HG03103 (cell line): ENCODE measurements at regions not wholly inside any gene's neighbourhood (a gene's known extent, or its start where the extent isn't known, plus 50 kb on each side); places are given as distances from the start of the nearest gene placed in this dataset.

ENCODE experiments used
- ATAC-seq: cut with Tn5 transposase; IDR thresholded peaks from one replicate; pipeline ENCODE4 v1.9.1; 2021; ENCODE audit warnings: low read depth; ENCODE audit not compliant: unreplicated experiment

DNA sequence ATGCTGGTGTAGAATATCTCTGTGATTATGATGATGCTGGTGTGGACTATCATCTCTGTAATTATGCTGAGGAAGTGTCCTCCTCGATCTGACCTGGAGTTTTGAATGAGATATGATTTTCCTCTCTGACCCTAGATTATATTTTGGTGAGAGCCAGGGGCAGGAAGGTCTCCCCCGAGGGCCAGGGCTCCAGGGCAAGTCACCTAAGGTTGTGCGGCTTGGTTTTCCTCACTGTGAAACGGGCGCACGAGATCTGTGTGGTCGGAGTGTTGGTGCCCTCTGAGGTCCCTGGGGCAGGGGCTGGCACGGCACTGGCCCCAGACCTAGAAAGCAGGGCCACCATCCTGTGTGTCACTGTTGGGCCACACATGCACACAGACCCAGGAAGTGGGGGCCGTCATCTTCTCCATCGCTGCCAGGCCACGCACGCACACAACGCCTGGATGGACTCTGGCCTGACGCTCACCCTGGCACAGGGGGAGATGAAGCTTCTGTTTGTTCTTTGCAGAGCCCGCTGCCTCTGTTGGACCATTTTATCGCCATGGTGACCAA is 67.7 kb upstream of the ZNF469 start:
- ATAC-seq, result no peak

DNA sequence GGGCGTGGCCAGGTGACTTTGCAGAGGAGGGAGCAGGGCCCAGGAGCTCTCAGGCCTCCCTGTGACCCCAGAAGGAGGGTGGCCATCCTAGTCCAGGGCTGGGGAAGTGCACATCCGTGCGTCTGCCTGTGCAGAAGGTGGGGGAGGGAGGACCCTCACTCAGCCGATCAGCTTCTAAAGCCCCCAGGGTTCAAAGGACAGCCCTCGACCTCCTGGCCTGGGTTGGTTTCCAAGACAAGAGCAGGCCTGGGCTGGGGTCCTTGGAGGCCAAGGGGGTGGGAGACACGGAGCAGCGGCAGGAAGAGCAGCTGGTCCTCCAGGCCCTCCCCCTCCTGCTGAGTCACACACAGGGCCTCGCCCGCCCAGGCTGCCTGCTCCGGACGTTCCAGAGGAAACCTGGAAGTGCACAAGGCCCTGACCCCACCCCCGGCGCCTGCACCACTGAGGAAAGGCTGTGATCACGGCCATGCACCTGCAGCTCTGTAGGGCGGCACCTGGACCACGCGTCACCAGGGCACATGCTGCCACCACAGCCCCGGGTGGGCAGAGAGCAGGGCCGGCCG is 67.1 kb upstream of the ZNF469 start:
- no peak for ATAC-seq

DNA sequence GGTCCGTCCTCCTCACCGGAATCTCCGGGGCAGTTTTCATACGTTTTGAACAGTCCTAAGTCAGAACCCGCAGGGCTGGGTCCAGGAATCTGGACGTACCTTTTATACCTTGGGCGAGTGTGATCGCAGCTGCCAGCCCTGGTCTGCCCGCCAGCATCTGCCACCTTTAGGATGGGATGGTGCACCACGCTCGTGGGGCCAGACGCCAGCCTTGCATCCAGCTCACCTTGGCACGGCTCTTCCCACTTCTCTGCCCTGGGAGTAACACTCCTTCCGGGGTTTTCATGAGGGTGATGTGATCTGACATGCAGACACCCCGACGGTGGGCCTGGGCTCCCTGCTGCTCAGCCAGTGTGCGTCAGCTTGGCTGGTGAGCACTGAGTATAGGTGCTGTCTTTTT is 66.6 kb upstream of the ZNF469 start:
- ATAC-seq, result no peak

DNA sequence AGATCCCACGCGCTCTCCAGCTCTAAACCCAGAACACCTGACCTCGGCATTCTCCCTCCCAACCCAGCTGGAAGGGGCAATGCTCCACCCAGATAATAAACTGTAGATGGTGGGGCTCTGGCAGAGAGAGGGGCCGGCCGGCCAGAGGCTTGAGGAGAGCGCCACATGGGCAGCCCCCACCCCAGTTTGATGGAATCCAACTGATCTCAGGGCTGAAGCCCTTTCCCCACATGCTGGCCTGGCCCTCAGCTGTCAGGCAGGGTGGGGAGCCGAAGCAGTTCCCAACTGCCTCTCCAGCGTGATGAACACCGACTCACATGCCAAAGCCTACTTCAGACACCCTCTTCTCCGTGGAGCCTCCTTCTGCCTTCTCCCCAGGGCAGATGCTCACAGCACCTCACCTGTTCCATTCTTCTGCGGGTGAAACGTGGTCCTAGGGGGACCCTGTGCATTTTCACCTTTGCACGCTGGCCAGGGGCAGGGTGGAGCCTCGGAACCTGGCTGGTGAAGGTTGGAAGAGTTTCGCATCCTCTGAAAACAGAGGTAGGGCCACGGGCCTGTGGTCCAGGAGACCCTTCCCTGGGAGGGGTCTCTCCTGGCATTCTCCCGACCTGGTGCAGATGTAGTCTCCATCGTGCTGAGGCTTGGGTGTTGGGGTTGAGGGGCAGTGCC is 65.7 kb upstream of the ZNF469 start:
- no peak for ATAC-seq

DNA sequence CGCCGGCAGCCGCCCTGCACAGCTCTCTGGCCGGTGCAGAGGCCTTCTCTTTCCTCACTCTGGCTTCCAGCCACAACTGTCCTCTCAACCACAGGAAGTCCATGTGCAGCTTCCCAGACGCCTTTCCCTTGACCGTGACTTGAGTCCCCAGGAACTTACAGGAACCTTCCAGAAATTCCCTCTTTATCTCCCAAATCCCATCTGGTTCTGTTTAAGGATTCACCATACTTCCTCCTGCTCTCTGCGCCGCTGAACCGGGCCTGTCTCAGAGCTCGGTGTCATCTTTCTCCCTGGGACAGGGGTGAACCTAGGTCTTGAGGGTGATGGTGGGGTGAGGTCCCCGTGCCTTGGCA is 65.2 kb upstream of the ZNF469 start:
- ATAC-seq, result no peak

DNA sequence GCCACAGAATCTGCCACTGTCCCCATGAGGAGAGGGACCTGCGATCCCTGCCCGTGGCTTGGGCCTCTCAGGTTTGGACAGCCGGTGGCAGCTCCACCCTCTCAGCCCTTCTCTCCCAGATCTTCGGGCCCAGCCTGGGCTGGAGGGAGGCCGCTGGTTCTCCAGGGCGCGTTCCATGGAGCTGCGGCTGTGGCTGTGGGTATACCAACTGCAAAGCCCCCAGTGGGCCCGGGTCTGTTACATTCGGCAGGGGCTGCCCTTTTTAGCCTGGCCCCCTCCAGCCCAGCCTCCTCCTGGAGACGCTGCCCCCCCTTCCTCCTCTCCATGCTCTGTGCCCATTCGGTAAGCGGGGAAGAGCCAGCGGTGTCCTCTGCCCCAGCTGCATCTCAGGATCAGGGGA is 64.7 kb upstream of the ZNF469 start:
- ATAC-seq, result no peak

DNA sequence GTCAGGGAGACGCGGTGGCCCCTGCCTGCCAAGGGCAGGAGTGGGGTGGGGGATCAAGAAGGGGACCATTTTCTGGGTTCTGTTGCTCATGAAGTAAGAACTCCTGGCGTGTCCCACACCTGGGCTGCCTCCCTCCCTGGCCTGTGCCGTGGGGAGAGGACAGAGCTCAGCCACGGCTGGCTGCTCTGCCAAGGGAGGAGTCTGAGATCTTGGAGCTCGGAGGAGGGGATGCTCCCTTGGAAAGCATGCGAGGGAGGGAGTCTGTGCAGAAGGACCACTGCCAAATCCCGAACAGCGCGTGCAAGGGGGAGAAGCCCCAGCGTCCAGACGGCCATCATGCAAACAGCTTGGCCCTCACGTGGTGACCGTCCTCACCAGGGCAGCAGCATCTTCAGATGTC is 64.2 kb upstream of the ZNF469 start:
- no peak for ATAC-seq

DNA sequence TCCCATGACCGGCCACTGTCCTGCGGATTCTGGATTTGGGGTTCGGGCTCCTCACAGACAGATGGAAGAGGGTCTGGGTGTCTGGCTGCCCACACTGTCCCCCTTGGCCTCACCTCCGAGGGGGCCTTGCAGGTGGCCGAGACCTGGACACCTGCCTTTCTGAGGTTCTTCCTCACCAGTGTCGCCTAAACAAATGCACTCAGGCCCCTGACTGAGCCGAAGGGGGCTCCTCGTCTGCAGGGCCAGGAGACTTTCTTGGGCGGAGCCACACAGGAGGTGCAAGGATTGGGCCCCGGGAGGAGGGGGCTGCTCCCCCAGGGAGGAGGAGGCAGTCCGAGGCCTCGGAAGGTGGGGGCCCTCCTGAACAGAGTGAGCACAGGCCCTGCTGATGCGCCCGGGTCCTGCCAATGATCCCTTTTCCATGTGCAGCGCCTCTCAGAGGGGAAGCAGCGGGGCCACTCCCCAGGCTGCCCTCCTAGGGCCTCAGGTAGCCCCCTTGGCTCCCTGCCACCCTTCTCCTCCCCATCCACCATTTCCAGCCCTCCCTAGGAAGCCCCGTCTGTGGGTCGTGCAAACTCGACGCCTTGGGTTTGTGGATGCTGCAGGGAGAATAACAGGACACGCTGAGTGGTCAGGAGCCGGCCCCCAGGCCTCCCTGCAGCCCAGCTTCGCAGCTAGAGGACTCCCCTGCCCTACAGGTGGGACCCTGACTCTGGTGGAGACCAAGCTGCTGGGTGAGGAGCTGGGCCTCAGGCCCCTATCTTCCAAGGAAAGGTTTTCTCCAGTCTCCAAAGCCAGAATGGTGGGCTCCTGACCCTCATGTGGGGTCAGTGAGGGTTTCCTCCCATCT is 63.4 kb upstream of the ZNF469 start:
- ATAC-seq, result no peak

DNA sequence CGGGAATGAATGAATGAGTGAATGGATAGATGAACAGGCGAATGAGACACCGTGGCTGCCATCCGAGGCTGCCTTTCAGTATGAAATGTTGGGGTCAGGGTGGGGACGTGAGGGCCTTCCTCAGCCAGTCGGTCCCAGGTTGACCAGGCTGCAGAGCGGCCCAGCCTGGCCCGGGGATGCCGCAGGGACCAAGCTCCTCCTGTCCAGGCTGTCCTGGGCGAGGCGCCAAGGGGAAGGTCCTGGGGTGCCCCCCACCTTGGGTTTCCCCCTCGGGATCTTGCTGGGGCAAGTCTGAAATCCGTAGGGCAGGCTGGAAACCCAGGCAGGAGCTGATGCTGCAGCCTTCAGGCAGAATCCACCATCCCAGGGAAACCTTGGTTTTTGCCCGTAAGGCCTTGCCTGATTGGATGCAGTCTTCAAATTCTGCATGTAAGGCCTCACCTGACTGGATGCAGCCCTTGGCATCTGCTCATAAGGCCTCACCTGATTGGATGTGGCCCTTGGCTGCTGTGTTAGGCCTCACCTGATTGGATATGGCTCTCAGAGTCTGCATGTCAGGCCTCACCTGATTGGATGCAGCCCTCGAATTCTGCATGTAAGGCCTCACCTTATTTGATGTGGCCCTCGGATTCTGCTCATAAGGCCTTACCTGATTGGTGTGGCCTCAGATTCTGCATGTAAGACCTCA is 61.7 kb upstream of the ZNF469 start:
- ATAC-seq, result no peak

DNA sequence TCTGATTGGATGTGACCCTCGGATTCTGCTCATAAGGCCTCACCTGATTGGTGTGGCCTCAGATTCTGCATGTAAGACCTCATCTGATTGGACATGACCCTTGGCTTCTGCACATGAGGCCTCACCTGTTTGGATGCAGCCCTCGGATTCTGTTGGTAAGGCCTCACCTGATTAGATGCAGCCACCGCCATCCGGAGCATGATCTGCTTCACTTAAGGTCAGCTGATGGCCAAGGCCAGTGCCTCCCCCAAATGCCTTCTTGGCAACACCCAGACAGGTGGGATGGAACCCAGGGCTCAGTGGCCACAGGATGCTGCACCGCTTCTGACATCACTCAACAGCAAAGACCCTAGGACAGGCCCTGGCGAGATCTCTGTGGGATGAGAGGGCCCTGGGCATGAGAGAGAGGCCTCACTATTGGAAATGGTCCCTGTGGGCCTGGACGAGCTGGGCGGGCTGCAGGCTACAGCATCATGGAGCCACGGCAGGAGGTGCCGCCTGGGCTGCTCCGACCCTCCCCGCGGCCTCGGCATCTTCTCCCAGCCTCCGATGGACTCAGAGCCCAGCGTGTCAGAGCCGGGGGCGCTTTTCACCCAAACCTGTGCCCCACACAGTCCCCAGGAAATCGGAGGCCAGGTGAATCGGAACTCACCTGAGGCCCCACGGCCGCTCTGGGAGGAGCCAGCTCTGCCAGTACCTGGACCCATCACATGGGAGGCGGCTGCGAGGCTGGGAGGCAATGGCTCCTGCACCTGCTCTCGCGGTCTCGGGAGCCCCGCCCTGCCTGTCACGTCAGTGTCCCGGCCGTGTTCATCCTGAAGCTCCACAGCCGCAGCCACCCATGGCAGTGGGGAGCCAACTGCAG is 60.9 kb upstream of the ZNF469 start:
- ATAC-seq, result no peak

DNA sequence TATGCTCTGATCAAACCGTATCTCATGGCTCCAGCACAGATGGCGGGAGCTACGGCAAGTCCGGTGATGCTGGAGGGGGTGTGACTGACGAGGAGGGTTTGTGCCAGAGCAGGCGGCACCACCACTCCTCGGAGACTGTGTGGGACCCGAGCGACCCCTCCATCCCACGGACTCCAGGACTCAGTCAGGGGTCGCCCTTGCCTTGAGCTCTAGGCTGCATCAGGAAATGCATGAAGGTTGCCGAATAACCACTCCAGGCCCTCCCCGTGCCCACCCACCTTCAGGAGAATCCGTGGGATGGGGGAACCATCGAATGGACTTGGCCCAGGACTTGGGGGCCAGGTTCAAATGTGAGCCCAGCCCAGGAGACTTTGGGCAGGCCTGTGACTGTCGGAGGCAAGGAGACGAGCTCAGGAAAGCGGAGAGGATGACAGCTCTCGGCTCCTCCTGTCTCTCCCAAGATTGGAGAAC is 60.2 kb upstream of the ZNF469 start:
- ATAC-seq, result no peak

DNA sequence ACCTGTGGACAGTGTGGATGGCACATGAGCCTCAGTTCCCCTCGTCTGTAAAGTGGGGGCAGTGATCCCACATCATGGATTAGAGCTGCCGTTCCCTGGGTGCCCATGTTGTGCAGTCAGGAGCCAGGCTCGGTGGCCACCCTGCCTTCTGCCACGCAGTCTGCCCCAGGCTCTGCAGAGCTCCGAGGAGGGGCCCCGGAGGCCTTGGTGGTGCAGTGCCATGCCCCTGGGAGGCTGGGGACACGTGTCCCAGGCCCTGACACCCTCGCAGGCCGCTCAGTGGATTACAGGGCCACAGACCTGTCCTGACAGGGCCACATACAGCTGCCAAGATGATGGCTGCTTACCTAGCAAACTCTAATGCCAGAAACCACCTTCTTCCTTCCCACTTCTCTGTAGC is 59.7 kb upstream of the ZNF469 start:
- no peak for ATAC-seq

DNA sequence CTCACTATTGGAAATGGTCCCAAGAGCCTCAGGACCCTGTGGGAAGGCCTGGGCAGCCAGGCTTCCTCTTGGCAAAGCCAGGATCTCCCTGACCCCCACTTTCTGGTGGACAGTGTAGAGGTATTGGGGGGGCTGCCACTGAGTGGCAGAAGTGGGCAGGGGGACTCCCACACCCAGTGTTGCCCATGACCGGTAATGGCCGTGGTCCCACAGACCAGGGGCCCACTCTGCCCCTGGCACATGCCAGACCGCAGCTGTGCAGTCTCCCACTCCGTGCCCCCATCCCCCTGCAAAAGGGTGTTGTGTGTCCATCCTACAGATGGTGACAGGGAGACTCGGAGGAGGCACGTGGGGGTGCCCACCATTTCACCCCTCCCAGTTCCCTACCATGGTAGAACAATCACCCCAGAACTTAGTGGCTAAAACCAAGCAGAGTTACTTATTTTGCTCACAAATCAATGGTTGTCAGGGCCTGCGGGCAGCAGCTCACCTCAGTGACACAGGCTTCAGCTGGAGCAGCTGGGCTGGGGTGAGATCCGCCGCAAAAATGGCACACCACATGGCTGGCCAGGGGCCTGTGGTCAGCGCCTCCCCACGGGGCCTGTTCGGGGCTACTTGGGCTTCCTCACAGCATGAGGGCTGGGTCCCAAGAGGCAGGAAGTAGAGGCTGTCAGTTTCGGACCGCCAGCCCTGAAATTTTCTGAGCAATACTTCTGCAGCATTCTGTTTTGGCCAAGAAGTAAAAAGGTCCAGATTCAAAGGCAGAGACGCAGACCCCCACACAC is 59.0 kb upstream of the ZNF469 start:
- ATAC-seq, result no peak

DNA sequence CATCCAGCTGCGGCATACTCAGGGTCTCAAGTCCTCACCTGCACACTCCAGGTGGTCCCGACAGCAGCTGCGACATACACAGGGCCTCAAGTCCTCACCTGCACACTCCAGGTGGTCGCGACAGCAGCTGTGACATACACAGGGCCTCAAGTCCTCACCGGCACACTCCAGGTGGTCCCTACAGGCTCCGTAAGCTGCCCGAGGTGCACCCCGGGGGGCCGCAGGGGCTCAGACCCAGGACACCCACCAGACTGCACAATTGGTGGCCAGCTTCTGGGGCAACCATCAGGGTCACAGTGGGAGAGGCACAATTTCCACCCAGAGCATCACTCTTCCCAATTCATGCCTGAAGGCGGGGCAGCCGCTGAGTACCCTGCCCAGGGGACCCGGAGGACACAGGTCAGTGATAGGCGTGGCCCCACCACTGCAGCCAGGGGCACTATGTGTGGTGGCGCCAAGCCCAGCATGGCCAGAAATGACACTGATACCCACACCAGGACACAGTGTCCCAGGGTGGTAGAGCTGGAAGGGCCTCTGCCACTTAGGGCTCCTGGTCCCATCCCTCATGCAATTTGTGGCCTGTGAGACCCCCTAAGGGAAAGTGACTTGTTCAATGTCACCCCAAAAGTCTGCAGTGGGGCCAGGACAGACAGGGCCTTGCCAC is 57.5 kb upstream of the ZNF469 start:
- no peak for ATAC-seq

DNA sequence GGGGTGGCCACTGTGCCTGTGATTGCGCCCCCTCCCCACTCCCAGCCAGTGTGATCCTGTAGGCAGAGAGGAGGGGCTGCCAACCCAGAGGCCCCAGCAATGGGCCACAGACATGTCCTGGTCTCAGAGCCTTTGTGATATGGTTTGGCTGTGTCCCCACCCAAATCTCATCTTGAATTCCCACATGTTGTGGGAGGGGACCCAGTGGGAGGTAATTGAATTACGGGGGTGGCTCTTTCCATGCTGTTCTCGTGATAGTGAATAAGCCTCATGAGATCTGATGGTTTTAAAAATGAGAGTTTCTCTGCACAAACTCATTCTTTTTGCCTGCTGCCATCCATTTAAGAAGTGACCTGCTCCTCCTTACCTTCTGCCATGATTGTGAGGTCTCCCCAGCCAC is 56.8 kb upstream of the ZNF469 start:
- ATAC-seq, result no peak

DNA sequence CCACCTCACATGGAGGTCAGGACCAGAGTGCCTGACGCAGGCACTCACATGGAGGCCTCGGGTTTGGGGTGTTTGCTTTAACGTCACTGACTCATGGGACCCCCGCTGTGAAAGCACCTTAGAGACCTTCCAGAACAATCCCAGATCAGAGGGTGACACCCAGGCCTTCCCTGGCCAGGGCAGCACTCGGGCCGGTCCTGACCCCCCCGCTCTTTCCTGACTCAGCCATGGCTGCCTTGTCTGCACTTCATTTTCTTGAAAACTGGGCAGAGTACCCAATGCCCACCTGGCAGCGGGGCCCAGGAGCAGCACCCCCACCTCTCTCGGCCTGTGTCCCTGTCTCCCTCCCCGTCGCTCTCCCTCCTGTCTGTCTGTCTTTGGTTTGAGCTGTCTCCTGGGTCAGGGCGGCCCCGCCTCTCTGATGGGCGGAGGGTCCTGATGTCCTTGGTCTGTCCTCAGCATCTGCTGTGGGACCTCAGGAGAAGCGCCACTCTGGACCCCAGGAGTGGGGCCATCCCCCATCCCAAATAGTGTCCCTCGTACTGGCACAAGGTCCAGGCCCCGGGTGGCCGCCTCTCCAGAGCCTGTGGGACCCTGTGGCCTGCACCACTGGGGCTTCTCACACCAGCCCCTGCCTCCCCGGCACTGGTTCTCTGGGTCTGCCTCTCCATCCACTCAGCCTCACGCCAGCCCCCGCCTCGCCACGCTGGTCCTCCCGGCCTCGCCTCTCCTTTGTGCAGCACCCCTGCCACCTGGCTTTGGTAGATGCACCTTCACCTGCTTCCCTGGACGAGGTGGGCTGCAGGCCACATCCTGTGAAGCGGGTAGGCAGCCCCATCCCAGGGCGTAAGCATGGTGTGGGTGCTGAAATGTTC is 55.9 kb upstream of the ZNF469 start:
- no peak for ATAC-seq

DNA sequence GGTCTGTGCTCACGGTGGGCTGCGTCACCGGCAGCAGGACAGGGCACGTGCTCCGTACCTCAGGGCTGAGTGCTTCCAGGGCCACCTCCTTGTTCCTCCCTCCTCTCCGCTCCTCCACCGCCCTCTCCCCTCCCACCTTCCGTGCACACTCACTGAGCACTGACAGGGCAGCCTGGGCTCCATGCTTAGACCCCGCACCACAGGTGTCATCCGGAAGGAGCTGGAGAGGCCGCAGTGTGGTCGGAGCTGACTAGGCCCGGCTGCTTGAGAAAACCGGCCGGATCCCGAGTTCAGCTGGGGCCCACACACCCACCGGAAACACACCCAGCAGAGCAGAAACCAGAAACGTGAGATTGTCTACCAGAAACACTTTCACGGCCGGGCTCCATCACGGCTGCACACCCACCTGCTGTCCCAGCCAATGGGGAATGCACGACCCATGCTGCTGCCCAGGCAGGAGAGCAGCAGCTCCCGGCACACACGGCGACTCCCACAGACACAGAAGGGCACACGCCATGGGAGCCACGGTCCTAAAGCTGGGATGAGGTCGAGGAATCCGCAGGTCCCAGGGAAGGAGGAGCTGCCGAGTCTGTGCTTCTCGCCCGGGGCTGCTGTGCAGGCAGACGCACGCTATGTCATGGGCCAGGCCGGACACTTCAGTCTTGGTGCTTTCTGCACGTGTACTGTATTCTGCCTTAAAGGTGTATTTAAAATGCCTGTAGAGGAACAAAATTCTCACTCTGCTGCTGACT is 55.0 kb upstream of the ZNF469 start:
- no peak for ATAC-seq
